ENCODE measurements at regions not wholly inside any gene's neighbourhood (a gene's known extent, or its start where the extent isn't known, plus 50 kb on each side); places are given as distances from the start of the nearest gene placed in this dataset.
"Not testable (repeated sequence)": the region's sequence is repeated elsewhere in the genome, so short reads cannot be mapped to it uniquely, and the experiment has no call there.

- not testable (repeated sequence) for TF ChIP-seq CTCF (conservative IDR thresholded peaks at IDR 0.05 in 1 of 2, IDR thresholded peaks at IDR 0.05 in 1 of 2; ENCODE audit: low read depth in 1 of 2, low read length in 2 of 2); EZH2 (IDR thresholded peaks at IDR 0.05; ENCODE audit: low read length, missing control alignments)
Observed at GRCh38 chr7:73225745-73226144, 82.9 kb downstream of the NSUN5 start.

Data from fibroblast of lung (primary cell).